ENCODE measurements at regions not wholly inside any gene's neighbourhood (a gene's known extent, or its start where the extent isn't known, plus 50 kb on each side); places are given as distances from the start of the nearest gene placed in this dataset.

DNA sequence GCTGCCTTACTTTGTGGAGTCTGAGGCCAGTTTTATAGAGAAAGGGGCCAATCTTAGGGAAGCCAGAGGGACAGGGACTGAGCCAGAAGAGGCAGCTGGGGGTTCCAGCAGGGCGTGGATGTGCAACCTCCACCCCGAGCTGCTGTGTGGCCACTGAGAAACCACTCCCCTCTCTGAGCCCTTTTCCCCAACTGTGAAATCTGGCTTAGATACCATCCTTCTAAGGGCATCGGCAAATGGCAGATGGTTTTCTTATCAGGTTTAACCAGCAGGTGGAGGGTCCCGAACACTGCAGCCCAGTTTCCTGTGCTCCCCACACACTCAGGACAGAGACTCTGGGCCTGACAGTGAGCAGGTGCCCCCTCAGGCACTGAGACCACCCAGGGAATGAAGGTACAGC lies 55.8 kb upstream of the SLC6A6 start:
- TF ChIP-seq CTCF (IDR thresholded peaks at IDR 0.05; ENCODE audit: low read depth, low read length) = no peak
- no peak for TF ChIP-seq POLR2A (IDR thresholded peaks at IDR 0.05; ENCODE audit: extremely low read depth, insufficient read length)
- TF ChIP-seq MAX (IDR thresholded peaks at IDR 0.05; ENCODE audit: low read depth, low read length) = no peak

Measured in NB4 (cell line).